H1 (cell line): ENCODE measurements at regions not wholly inside any gene's neighbourhood (a gene's known extent, or its start where the extent isn't known, plus 50 kb on each side); places are given as distances from the start of the nearest gene placed in this dataset.

Experiments
- CTCF ChIA-PET: fragments of 300-600 bp; sonication (Branson Sonifier 250); formaldehyde crosslinking; loops from one replicate; lab custom pipeline; 2021; ENCODE audit not compliant: partially characterized antibody; lab: Charles Lee
- POLR2A ChIA-PET: fragments of 300-600 bp; sonication (Branson Sonifier 250); formaldehyde crosslinking; loops from one replicate; lab custom pipeline; 2021; ENCODE audit warnings: inconsistent platforms; ENCODE audit not compliant: partially characterized antibody; lab: Charles Lee
- DNase-seq, 2 experiments: peaks; one replicate each; pipeline versions ENCODE4 v3.0.0 to v3.0.0-alpha.2; 2010 to 2022; ENCODE audit warnings: low spot score in 2 of 2, low read depth in 1 of 2, mixed read lengths in 1 of 2
- FAIRE-seq: peaks from 2 replicates; lab custom pipeline; 2011; peaks lifted over from hg19 to GRCh38; lab: Jason Lieb, UNC
- H2AFZ ChIP-seq: 2 replicates; pipeline ENCODE4 v1.8.1; 2012; ENCODE audit warnings: low read length, inconsistent platforms
- H2AK5ac ChIP-seq: 2 replicates; pipeline ENCODE4 v1.6.1; 2013; ENCODE audit warnings: low read depth, low read length
- H2BK120ac ChIP-seq: replicated peaks from 2 replicates; pipeline ENCODE3; 2013; ENCODE audit warnings: low read depth, low read length, inconsistent platforms
- H2BK12ac ChIP-seq: 2 replicates; pipeline ENCODE4 v1.6.1; 2013; ENCODE audit warnings: low read depth, low read length
- H2BK15ac ChIP-seq: 2 replicates; pipeline ENCODE4 v1.6.1; 2013; ENCODE audit warnings: low read length
- H2BK20ac ChIP-seq: 2 replicates; pipeline ENCODE4 v1.6.1; 2013; ENCODE audit warnings: low read length
- H2BK5ac ChIP-seq: 2 replicates; pipeline ENCODE4 v1.6.1; 2013; ENCODE audit warnings: low read depth, low read length
- H3K14ac ChIP-seq: 2 replicates; pipeline ENCODE4 v1.6.1; 2013; ENCODE audit warnings: inconsistent platforms; ENCODE audit not compliant: insufficient read length
- H3K18ac ChIP-seq: 2 replicates; pipeline ENCODE4 v1.6.1; 2013; ENCODE audit warnings: low read length; ENCODE audit errors: extremely low read depth
- H3K23ac ChIP-seq: 2 replicates; pipeline ENCODE4 v1.6.1; 2013; ENCODE audit warnings: inconsistent platforms; ENCODE audit not compliant: insufficient read length
- H3K23me2 ChIP-seq: 2 replicates; pipeline ENCODE4 v1.6.1; 2013; ENCODE audit warnings: low read depth, low read length
- H3K27ac ChIP-seq: 2 replicates; pipeline ENCODE4 v1.6.1; 2011; ENCODE audit warnings: low read depth, low read length, inconsistent platforms
- H3K27me3 ChIP-seq, 4 experiments: replicated peaks in 1 of 4; 1 replicate in 1 of 4; 2 replicates in 3 of 4; pipeline versions ENCODE4 v1.6.1 to v1.8.1; 2011 to 2013; ENCODE audit warnings: low read length in 3 of 4, mild to moderate bottlenecking in 3 of 4, inconsistent platforms in 2 of 4, mixed read lengths in 2 of 4, moderate library complexity in 1 of 4; ENCODE audit not compliant: control insufficient read depth in 3 of 4, insufficient read depth in 3 of 4; ENCODE audit errors: extremely low read depth in 1 of 4
- H3K36me3 ChIP-seq, 4 experiments: 2 replicates each; pipeline versions ENCODE4 v1.6.1 to v1.8.1; 2011 to 2013; ENCODE audit warnings: mild to moderate bottlenecking in 4 of 4, low read length in 3 of 4, moderate library complexity in 2 of 4, control low read depth in 1 of 4, inconsistent platforms in 1 of 4; ENCODE audit not compliant: insufficient read depth in 4 of 4, control insufficient read depth in 2 of 4
- H3K4ac ChIP-seq: replicated peaks from 2 replicates; pipeline ENCODE3; 2013; ENCODE audit warnings: low read length, low read depth, mixed read lengths, inconsistent platforms; ENCODE audit not compliant: insufficient read length
- H3K4me1 ChIP-seq, 4 experiments: replicated peaks in 1 of 4; 1 replicate in 1 of 4; 2 replicates in 3 of 4; pipeline versions ENCODE4 v1.6.1 to v1.8.1; 2011 to 2013; ENCODE audit warnings: low read length in 3 of 4, inconsistent platforms in 2 of 4, mixed read lengths in 1 of 4; ENCODE audit not compliant: insufficient read depth in 4 of 4, control insufficient read depth in 3 of 4
- H3K4me2 ChIP-seq, 2 experiments: 2 replicates each; pipeline versions ENCODE4 v1.6.1 to v1.8.1; 2011 to 2013; ENCODE audit warnings: low read depth in 2 of 2, low read length in 2 of 2, control low read depth in 1 of 2, inconsistent platforms in 1 of 2, mild to moderate bottlenecking in 1 of 2; ENCODE audit not compliant: insufficient read depth in 1 of 2
- H3K4me3 ChIP-seq, 4 experiments: fragments of 200-600, 300-600 bp in 1 of 4; sonication (generic), shearing (Covaris generic), sonication (Bioruptor Twin) in 1 of 4; 2 replicates each; pipeline versions ENCODE4 v1.5.1 to v1.8.1; 2011 to 2016; ENCODE audit warnings: low read length in 4 of 4, low read depth in 3 of 4, control low read depth in 2 of 4, inconsistent platforms in 2 of 4, mild to moderate bottlenecking in 2 of 4, mixed read lengths in 1 of 4, moderate library complexity in 1 of 4; ENCODE audit not compliant: insufficient read depth in 2 of 4; ENCODE audit errors: extremely low read depth in 1 of 4
- H3K56ac ChIP-seq: replicated peaks from 2 replicates; pipeline ENCODE3; 2013; ENCODE audit warnings: low read depth, mild to moderate bottlenecking, mixed read lengths, low read length, inconsistent platforms; ENCODE audit not compliant: insufficient read length
- H3K79me1 ChIP-seq: 2 replicates; pipeline ENCODE4 v1.6.1; 2013; ENCODE audit warnings: low read depth, low read length, control low read depth
- H3K79me2 ChIP-seq, 2 experiments: 2 replicates each; pipeline versions ENCODE4 v1.6.1 to v1.8.1; 2012 to 2013; ENCODE audit warnings: low read length in 2 of 2, mild to moderate bottlenecking in 2 of 2, inconsistent platforms in 1 of 2; ENCODE audit not compliant: insufficient read depth in 2 of 2, control insufficient read depth in 1 of 2
- H3K9ac ChIP-seq, 4 experiments: replicated peaks in 1 of 4; 1 replicate in 1 of 4; 2 replicates in 3 of 4; pipeline versions ENCODE4 v1.6.1 to v1.8.1; 2011 to 2013; ENCODE audit warnings: low read depth in 3 of 4, low read length in 3 of 4, control low read depth in 2 of 4, mild to moderate bottlenecking in 2 of 4, moderate library complexity in 2 of 4, inconsistent platforms in 1 of 4; ENCODE audit errors: extremely low read depth in 1 of 4
- H3K9me3 ChIP-seq, 2 experiments: 2 replicates each; pipeline versions ENCODE4 v1.6.1 to v1.8.1; 2012 to 2013; ENCODE audit warnings: mild to moderate bottlenecking in 2 of 2, moderate library complexity in 2 of 2, control low read depth in 1 of 2, inconsistent platforms in 1 of 2, low read depth in 1 of 2, low read length in 1 of 2, mixed read lengths in 1 of 2; ENCODE audit not compliant: insufficient read depth in 2 of 2
- H4K20me1 ChIP-seq, 2 experiments: replicated peaks in 1 of 2; 2 replicates each; pipeline versions ENCODE3 to v1.8.1; 2011 to 2013; ENCODE audit warnings: inconsistent platforms in 2 of 2, low read length in 2 of 2, mild to moderate bottlenecking in 1 of 2; ENCODE audit not compliant: insufficient read depth in 2 of 2, control insufficient read depth in 1 of 2
- H4K5ac ChIP-seq: 2 replicates; pipeline ENCODE4 v1.6.1; 2013; ENCODE audit warnings: low read length, low read depth, mixed read lengths, inconsistent platforms; ENCODE audit not compliant: insufficient read length
- H4K8ac ChIP-seq: 2 replicates; pipeline ENCODE4 v1.8.0; 2013; ENCODE audit warnings: mild to moderate bottlenecking, moderate library complexity, low read length, inconsistent platforms; ENCODE audit not compliant: insufficient read depth; ENCODE audit errors: extremely low read depth
- H4K91ac ChIP-seq: replicated peaks from 2 replicates; pipeline ENCODE3; 2013; ENCODE audit warnings: low read length, mixed read lengths, inconsistent platforms; ENCODE audit not compliant: insufficient read length
- BCL11A ChIP-seq, 2 experiments: IDR thresholded peaks; one replicate each; pipeline ENCODE4 v1.6.1; 2011; ENCODE audit warnings: low read depth in 2 of 2, low read length in 2 of 2, mild to moderate bottlenecking in 2 of 2
- EP300 ChIP-seq, 2 experiments: IDR thresholded peaks; 1 replicate in 1 of 2; 2 replicates in 1 of 2; pipeline ENCODE4 v1.6.1; 2011 to 2012; ENCODE audit warnings: low read depth in 2 of 2, low read length in 2 of 2, mild to moderate bottlenecking in 2 of 2, borderline replicate concordance in 1 of 2, inconsistent platforms in 1 of 2, moderate library complexity in 1 of 2
- EZH2 ChIP-seq: fragments of 200-600 bp; sonication (generic); IDR thresholded peaks from 2 replicates; pipeline ENCODE4 v1.7.1; 2012; ENCODE audit warnings: low read depth, mild to moderate bottlenecking, moderate library complexity, low read length, inconsistent platforms; ENCODE audit not compliant: severe bottlenecking
- FOSL1 ChIP-seq: IDR thresholded peaks from 2 replicates; pipeline ENCODE4 v1.6.1; 2011; ENCODE audit warnings: mild to moderate bottlenecking, low read depth, low read length, moderate library complexity; ENCODE audit not compliant: insufficient read depth
- HDAC2 ChIP-seq, 2 experiments: fragments of 300-600 bp in 1 of 2; sonication (generic) in 1 of 2; IDR thresholded peaks; 2 replicates each; pipeline ENCODE4 v1.6.1; 2011 to 2012; ENCODE audit warnings: low read depth in 2 of 2, low read length in 2 of 2, mild to moderate bottlenecking in 2 of 2, moderate library complexity in 2 of 2, borderline replicate concordance in 1 of 2, inconsistent platforms in 1 of 2
- JUN ChIP-seq: IDR thresholded peaks from 2 replicates; pipeline ENCODE4 v1.6.1; 2011; ENCODE audit warnings: low read depth, mild to moderate bottlenecking, improper control_type of control experiment, low read length
- SAP30 ChIP-seq: fragments of 300-600 bp; sonication (generic); IDR thresholded peaks from 2 replicates; pipeline ENCODE4 v1.7.1; 2012; ENCODE audit warnings: low read length, moderate library complexity, mild to moderate bottlenecking, inconsistent platforms; ENCODE audit not compliant: insufficient read depth, insufficient replicate concordance
- SIN3A ChIP-seq, 2 experiments: IDR thresholded peaks in 1 of 2; conservative IDR thresholded peaks in 1 of 2; 2 replicates each; pipeline ENCODE4 v1.6.1; 2011 to 2012; ENCODE audit warnings: low read length in 2 of 2, improper control_type of control experiment in 1 of 2, low read depth in 1 of 2, mild to moderate bottlenecking in 1 of 2
- SRF ChIP-seq: IDR thresholded peaks from 2 replicates; pipeline ENCODE4 v1.6.1; 2011; ENCODE audit warnings: mild to moderate bottlenecking, low read depth, low read length, moderate library complexity
- whole genome bisulfite sequencing, 2 experiments: shearing (Covaris generic) in 1 of 2; methylation state at CpG; one replicate each; pipeline versions ENCODE4 v1.1.6 to v1.1.7; 2013 to 2015; ENCODE audit warnings: low lambda C conversion rate in 2 of 2, mixed read lengths in 2 of 2, inconsistent platforms in 1 of 2, low coverage in 1 of 2, missing lambda C conversion rate in 1 of 2; ENCODE audit not compliant: insufficient replicate concordance in 2 of 2, insufficient coverage in 1 of 2, insufficient read length in 1 of 2; ENCODE audit errors: extremely low coverage in 1 of 2, missing lambda C conversion rate in 1 of 2; 5-methylcytosine and 5-hydroxymethylcytosine counted together

DNA sequence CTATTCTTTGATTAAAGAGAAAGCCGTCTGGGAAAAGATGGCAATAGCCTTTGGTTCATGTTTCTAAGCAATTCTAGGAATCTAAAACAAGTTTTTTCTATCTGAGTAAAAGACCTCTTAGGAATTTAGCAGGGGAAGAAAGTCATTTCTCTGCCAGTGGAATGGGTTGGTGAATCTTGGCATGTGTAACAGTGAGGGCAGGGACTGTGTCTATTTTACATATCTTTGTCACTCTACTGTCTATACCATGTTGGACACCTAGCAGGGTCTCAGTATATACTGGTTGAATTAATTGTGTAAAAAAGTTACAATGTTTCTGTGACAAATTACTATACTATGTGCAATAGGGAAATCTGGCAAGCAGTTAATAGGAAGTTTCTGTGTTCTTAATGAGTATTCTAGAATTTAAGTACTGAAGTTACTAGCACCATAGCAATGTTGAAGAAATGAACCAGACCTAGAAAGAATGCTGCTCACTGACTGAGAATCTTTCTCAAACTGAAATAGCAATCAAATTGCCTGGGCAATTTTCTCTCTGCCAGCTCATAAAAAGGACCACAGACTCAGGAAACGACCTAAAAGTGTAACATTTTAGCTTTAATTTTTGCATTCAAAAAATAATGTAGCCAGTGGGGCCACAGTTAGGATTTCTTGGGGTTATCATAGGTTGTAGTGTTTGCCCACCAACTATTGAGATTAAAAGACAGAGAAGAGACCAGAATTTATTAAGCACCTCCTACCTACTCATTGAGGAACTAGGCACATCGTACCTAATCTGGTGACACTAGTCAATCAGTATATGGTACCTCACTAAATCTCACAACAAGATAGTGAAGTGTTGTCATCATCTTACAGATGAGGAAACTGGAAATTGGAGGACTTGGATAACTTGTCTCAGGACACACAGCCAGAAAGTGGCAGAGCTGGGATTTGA lies 56.2 kb upstream of the LEKR1 start:
- H3K9ac ChIP-seq: no peak overlapping the region
- H2BK12ac ChIP-seq: no peak overlapping the region
- CTCF ChIA-PET: no interaction called here
- no peak overlapping the region for H2AK5ac ChIP-seq
- FAIRE-seq: no peak
- H3K27me3 ChIP-seq: no peaks in the 10 kb centered on the region
- no peak overlapping the region for H2BK5ac ChIP-seq
- no peak overlapping the region for H3K4me3 ChIP-seq
- no peaks in the 10 kb centered on the region for H4K20me1 ChIP-seq
- DNase-seq: no peak
- H4K5ac ChIP-seq: no peak overlapping the region
- no peaks in the 10 kb centered on the region for H3K23me2 ChIP-seq
- H3K18ac ChIP-seq: no peak overlapping the region
- H3K56ac ChIP-seq: no peak overlapping the region
- no peaks in the 10 kb centered on the region for H3K79me1 ChIP-seq
- H3K9me3 ChIP-seq: no peaks in the 10 kb centered on the region
- H3K79me2 ChIP-seq: no peaks in the 10 kb centered on the region
- H3K4me1 ChIP-seq: no peaks in the 10 kb centered on the region
- no peak overlapping the region for H3K4me2 ChIP-seq
- no peak overlapping the region for H3K4ac ChIP-seq
- no peak overlapping the region for H3K27ac ChIP-seq
- H2BK20ac ChIP-seq: no peak overlapping the region
- 85% methylated on average over 3 of the region's 3 CpGs; no CpG with 5 or more reads in 1 of the 2 experiments for WGBS, 2 experiments
- H2AFZ ChIP-seq: no peak overlapping the region
- POLR2A ChIA-PET: no interaction called here
- no peak overlapping the region for H3K14ac ChIP-seq
- no peak overlapping the region for H2BK120ac ChIP-seq
- no peak overlapping the region for H3K23ac ChIP-seq
- no peaks in the 10 kb centered on the region for H3K36me3 ChIP-seq
- no peak overlapping the region for H4K8ac ChIP-seq
- H2BK15ac ChIP-seq: no peak overlapping the region
- H4K91ac ChIP-seq: no peak overlapping the region
- TF ChIP-seq SRF (no peak), FOSL1 (no peak), SAP30 (no peak), SIN3A (conservative IDR thresholded peaks at IDR 0.05 in 1 of 2, IDR thresholded peaks at IDR 0.05 in 1 of 2; ENCODE audit: low read depth in 1 of 2, low read length in 2 of 2) (no peak), JUN (no peak), EZH2 (no peak), BCL11A (IDR thresholded peaks at IDR 0.05; ENCODE audit: low read depth in 2 of 2, low read length in 2 of 2) (no peak), EP300 (IDR thresholded peaks at IDR 0.05; ENCODE audit: borderline replicate concordance in 1 of 2, low read depth in 2 of 2, low read length in 2 of 2) (no peak), HDAC2 (IDR thresholded peaks at IDR 0.05; ENCODE audit: borderline replicate concordance in 1 of 2, low read depth in 2 of 2, low read length in 2 of 2) (no peak)
